GM18861 (cell line): ENCODE measurements at regions not wholly inside any gene's neighbourhood (a gene's known extent, or its start where the extent isn't known, plus 50 kb on each side); places are given as distances from the start of the nearest gene placed in this dataset.

Experiments used
- ATAC-seq: cut with Tn5 transposase; IDR thresholded peaks from one replicate; pipeline ENCODE4 v1.9.1; 2021; ENCODE audit not compliant: unreplicated experiment

DNA sequence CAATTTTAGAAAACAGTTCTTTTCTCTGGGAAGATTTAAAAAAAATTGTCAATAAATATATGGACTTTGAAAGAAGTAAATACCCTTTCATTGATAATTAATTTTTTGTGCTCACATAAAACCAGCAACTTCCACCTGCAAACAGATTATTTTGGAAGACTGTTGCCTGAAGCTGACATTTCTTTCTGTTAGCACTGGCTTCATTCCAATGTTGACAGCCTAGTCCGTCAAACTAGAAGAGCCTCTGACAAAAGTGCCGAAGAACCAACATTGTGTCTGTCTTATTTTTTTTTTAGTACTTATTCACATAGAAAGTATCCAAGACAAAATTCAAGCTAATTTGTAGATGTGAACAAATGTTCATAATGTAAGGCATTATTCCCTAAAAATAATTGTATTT is 108.6 kb upstream of the TMEM161B start:
- ATAC-seq = no peak

DNA sequence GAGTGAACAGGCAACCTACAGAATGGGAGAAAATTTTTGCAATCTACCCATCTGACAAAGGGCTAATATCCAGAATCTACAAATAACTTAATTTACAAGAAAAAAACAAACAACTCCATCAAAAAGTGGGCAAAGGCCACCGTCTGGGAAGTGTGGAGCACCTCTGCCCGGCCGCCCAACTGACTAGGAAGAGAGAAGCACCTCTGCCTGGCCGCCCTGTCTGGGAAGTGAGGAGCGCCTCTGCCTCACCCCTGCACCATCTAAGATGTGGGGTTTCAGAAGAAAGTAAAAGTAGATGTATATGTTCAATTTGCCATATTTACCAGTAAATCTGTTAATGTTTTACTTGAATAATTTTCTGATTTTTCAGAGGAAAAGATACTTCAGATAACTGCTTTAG is 108.1 kb upstream of the TMEM161B start:
- ATAC-seq = no peak

- no peak for ATAC-seq
These were observed 105.7 kb upstream of the TMEM161B start for GRCh38 chr5:88374391-88374790.

DNA sequence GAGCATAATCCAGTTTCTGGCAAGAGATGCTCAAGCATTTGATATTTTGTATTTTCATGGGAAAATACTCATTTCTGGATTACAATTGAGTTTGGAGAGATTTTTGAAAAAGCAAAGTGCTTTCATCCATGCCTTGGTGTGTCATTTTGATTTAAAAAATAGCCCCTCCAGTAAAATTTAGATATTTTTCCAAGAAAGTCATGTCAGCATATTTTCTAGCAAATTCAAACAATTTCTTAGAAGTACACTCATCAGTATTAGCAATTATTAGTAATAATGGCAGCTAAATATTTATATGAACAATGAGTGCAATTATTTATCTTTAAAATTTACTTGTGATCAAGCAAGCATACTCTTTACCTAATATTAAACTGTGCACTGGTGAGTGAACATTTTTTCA is 102.2 kb upstream of the TMEM161B start:
- no peak for ATAC-seq

GRCh38 chr5:88368201-88368600 is 99.6 kb upstream of the TMEM161B start:
- ATAC-seq = no peak

DNA sequence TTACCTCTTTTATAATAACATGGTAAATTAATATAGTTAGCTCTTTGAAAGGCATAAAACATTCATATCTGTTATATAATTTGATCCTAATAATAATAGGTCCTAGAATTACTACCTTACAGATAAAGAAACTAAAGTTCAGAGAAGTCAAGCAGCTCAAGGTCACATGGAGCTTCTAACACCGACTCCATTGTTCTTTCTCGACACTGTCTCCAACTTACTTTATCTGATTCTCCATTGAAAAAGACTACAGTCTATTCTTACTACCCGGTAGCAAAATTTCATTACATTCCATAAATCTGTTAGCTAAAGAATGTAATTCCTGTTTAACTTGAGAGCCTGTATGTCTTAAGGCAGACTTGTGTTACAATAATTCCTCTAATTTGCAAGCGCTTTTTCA is 96.3 kb upstream of the TMEM161B start:
- ATAC-seq = no peak

DNA sequence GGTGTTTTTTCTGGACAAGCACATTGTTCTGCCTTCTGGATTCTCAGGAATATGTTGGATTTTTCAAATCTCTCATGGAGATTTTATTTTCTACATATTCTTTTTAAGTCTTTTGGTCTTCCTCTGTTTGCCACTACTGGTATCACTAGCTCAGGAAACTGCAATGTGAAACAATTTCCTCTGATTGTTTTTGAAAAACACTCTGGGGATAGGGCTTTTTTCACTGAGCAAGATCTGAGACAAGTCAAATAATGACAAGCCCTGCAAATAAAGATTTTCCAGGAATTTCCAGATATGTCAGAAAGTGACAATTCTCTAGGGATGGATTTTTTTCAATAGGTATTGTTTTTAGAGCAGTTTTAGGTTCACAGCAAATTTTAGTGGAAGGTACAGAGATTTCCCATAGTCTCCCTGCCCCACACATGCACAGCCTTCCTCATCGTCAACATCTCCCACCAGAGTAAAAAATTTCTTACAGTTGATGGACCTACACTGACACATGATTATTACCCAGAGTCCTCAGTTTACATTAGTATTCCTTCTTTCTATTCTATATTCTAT is 86.9 kb upstream of the TMEM161B start:
- no peak for ATAC-seq

GRCh38 chr5:88325868-88326267 is 57.2 kb upstream of the TMEM161B start:
- no peak for ATAC-seq

- no peak for ATAC-seq
These were observed 54.1 kb upstream of the TMEM161B start for GRCh38 chr5:88322785-88323184.
